ENCODE measurements at regions not wholly inside any gene's neighbourhood (a gene's known extent, or its start where the extent isn't known, plus 50 kb on each side); places are given as distances from the start of the nearest gene placed in this dataset.

- Histone ChIP-seq H3K4ac (replicated peaks; ENCODE audit: insufficient read length, low read depth, low read length) (no peak overlapping the region), H3K9ac (replicated peaks in 1 of 4; ENCODE audit: extremely low read depth in 1 of 4, low read depth in 3 of 4, low read length in 3 of 4) (no peak overlapping the region), H3K9me3 (ENCODE audit: insufficient read depth in 2 of 2, low read depth in 1 of 2, low read length in 1 of 2) (no peaks in the 10 kb centered on the region), H3K23ac (ENCODE audit: insufficient read length) (no peak overlapping the region), H2BK5ac (ENCODE audit: low read depth, low read length) (no peak overlapping the region), H3K23me2 (ENCODE audit: low read depth, low read length) (no peaks in the 10 kb centered on the region), H4K20me1 (replicated peaks in 1 of 2; ENCODE audit: control insufficient read depth in 1 of 2, insufficient read depth in 2 of 2, low read length in 2 of 2) (no peaks in the 10 kb centered on the region), H3K36me3 (ENCODE audit: control insufficient read depth in 2 of 4, insufficient read depth in 4 of 4, low read length in 3 of 4) (no peaks in the 10 kb centered on the region), H3K79me2 (ENCODE audit: control insufficient read depth in 1 of 2, insufficient read depth in 2 of 2, low read length in 2 of 2) (no peaks in the 10 kb centered on the region), H3K79me1 (ENCODE audit: low read depth, low read length) (no peaks in the 10 kb centered on the region), H2BK120ac (replicated peaks; ENCODE audit: low read depth, low read length) (no peak overlapping the region), H3K14ac (ENCODE audit: insufficient read length) (no peak overlapping the region), H3K18ac (ENCODE audit: extremely low read depth, low read length) (no peak overlapping the region), H3K4me2 (ENCODE audit: insufficient read depth in 1 of 2, low read depth in 2 of 2, low read length in 2 of 2) (no peak overlapping the region), H2AFZ (ENCODE audit: low read length) (no peak overlapping the region), H4K91ac (replicated peaks; ENCODE audit: insufficient read length, low read length) (no peak overlapping the region), H2BK20ac (ENCODE audit: low read length) (no peak overlapping the region), H3K27me3 (replicated peaks in 1 of 4; ENCODE audit: control insufficient read depth in 3 of 4, extremely low read depth in 1 of 4, insufficient read depth in 3 of 4, low read length in 3 of 4) (no peaks in the 10 kb centered on the region), H2BK12ac (ENCODE audit: low read depth, low read length) (no peak overlapping the region), H2AK5ac (ENCODE audit: low read depth, low read length) (no peak overlapping the region), H3K4me1 (replicated peaks in 1 of 4; ENCODE audit: control insufficient read depth in 3 of 4, insufficient read depth in 4 of 4, low read length in 3 of 4) (no peaks in the 10 kb centered on the region), H2BK15ac (ENCODE audit: low read length) (no peak overlapping the region), H4K5ac (ENCODE audit: insufficient read length, low read depth, low read length) (no peak overlapping the region), H3K27ac (ENCODE audit: low read depth, low read length) (no peak overlapping the region), H4K8ac (ENCODE audit: extremely low read depth, insufficient read depth, low read length) (no peak overlapping the region), H3K56ac (replicated peaks; ENCODE audit: insufficient read length, low read depth, low read length) (no peak overlapping the region), H3K4me3 (ENCODE audit: extremely low read depth in 1 of 4, insufficient read depth in 2 of 4, low read depth in 3 of 4, low read length in 4 of 4) (no peak overlapping the region)
- DNase-seq (ENCODE audit: low read depth in 1 of 2, low spot score in 2 of 2) (no peak), FAIRE-seq (no peak)
- no peak for TF ChIP-seq EP300 (IDR thresholded peaks at IDR 0.05; ENCODE audit: borderline replicate concordance in 1 of 2, low read depth in 2 of 2, low read length in 2 of 2)
- TF ChIP-seq RBBP5 (IDR thresholded peaks at IDR 0.05; ENCODE audit: borderline replicate concordance, low read depth, low read length) = no peak
- TF ChIP-seq ATF2 (IDR thresholded peaks at IDR 0.05; ENCODE audit: low read length) = no peak
- no peak for TF ChIP-seq GABPA (IDR thresholded peaks at IDR 0.05; ENCODE audit: borderline replicate concordance, insufficient read depth, low read length)
- TF ChIP-seq BCL11A (IDR thresholded peaks at IDR 0.05; ENCODE audit: low read depth in 2 of 2, low read length in 2 of 2) = no peak
- no peak for TF ChIP-seq KDM4A (IDR thresholded peaks at IDR 0.05; ENCODE audit: low read depth, low read length, severe bottlenecking)
- TF ChIP-seq HDAC2 (IDR thresholded peaks at IDR 0.05; ENCODE audit: borderline replicate concordance in 1 of 2, low read depth in 2 of 2, low read length in 2 of 2) = no peak
- TF ChIP-seq CTBP2 (IDR thresholded peaks at IDR 0.05; ENCODE audit: borderline replicate concordance, insufficient read depth, insufficient read length, low read length) = no peak
- TF ChIP-seq RFX5 (IDR thresholded peaks at IDR 0.05; ENCODE audit: borderline replicate concordance, low read depth, low read length) = no peak
- ChIA-PET POLR2A (ENCODE audit: partially characterized antibody) (no interaction called here), CTCF (ENCODE audit: partially characterized antibody) (no interaction called here)
- 89% methylated on average over 6 of the region's 6 CpGs; no CpG with 5 or more reads in 1 of the 2 experiments for WGBS, 2 experiments (ENCODE audit: extremely low coverage in 1 of 2, insufficient coverage in 1 of 2, insufficient read length in 1 of 2, insufficient replicate concordance in 2 of 2, low coverage in 1 of 2, low lambda C conversion rate in 2 of 2, missing lambda C conversion rate in 1 of 2)
Observed at GRCh38 chr4:187479511-187479910, 516.1 kb upstream of the ZFP42 start.

Measured in H1 (cell line).